Right renal pelvis (tissue), 4 donors: ENCODE measurements at regions not wholly inside any gene's neighbourhood (a gene's known extent, or its start where the extent isn't known, plus 50 kb on each side); places are given as distances from the start of the nearest gene placed in this dataset.

Source experiments
- DNase-seq, 4 donors: peaks; one replicate each; pipeline ENCODE4 v3.0.0-alpha.2; 2013; ENCODE audit warnings: low read depth in 4 of 4, low spot score in 3 of 4, missing footprints in 1 of 4

- DNase-seq, result no peak
Observed at GRCh38 chr7:119348491-119348890, 924.5 kb upstream of the KCND2 start.

GRCh38 chr7:119350334-119350733 lies 922.6 kb upstream of the KCND2 start:
- no peak for DNase-seq

GRCh38 chr7:119351320-119351719 lies 921.7 kb upstream of the KCND2 start:
- DNase-seq, result no peak

- DNase-seq, result no peak
Observed at GRCh38 chr7:119374436-119374835, 898.5 kb upstream of the KCND2 start.

GRCh38 chr7:119377861-119378260 lies 895.1 kb upstream of the KCND2 start:
- DNase-seq, result no peak

GRCh38 chr7:119382726-119383125 lies 890.2 kb upstream of the KCND2 start:
- no peak for DNase-seq

GRCh38 chr7:119395024-119395423 lies 878.0 kb upstream of the KCND2 start:
- no peak for DNase-seq

GRCh38 chr7:119397156-119397555 lies 875.8 kb upstream of the KCND2 start:
- no peak for DNase-seq

GRCh38 chr7:119408596-119408995 lies 864.4 kb upstream of the KCND2 start:
- DNase-seq, result no peak

- no peak for DNase-seq
Observed at GRCh38 chr7:119413314-119413805, 859.6 kb upstream of the KCND2 start.

- no peak for DNase-seq
Observed at GRCh38 chr7:119415682-119416081, 857.3 kb upstream of the KCND2 start.

- no peak for DNase-seq
Observed at GRCh38 chr7:119421657-119422056, 851.3 kb upstream of the KCND2 start.

- DNase-seq, result no peak
Observed at GRCh38 chr7:119436882-119437281, 836.1 kb upstream of the KCND2 start.

- DNase-seq, result no peak
Observed at GRCh38 chr7:119438315-119438714, 834.7 kb upstream of the KCND2 start.

- DNase-seq, result no peak
Observed at GRCh38 chr7:119439192-119439591, 833.8 kb upstream of the KCND2 start.

GRCh38 chr7:119452401-119452800 lies 820.6 kb upstream of the KCND2 start:
- no peak for DNase-seq

- no peak for DNase-seq
Observed at GRCh38 chr7:119465798-119466305, 807.1 kb upstream of the KCND2 start.

GRCh38 chr7:119472408-119473038 lies 800.5 kb upstream of the KCND2 start:
- DNase-seq, result no peak

- DNase-seq, result no peak
Observed at GRCh38 chr7:119482209-119482608, 790.8 kb upstream of the KCND2 start.

GRCh38 chr7:119482671-119483070 lies 790.3 kb upstream of the KCND2 start:
- DNase-seq, result no peak

GRCh38 chr7:119483364-119483763 lies 789.6 kb upstream of the KCND2 start:
- no peak for DNase-seq

GRCh38 chr7:119514326-119514725 lies 758.6 kb upstream of the KCND2 start:
- DNase-seq, result no peak

- no peak for DNase-seq
Observed at GRCh38 chr7:119515214-119515613, 757.8 kb upstream of the KCND2 start.
